HAP-1 (cell line): ENCODE measurements at regions not wholly inside any gene's neighbourhood (a gene's known extent, or its start where the extent isn't known, plus 50 kb on each side); places are given as distances from the start of the nearest gene placed in this dataset.

Experiments used
- DNase-seq, 2 experiments: peaks; one replicate each; pipeline ENCODE4 v3.0.0-alpha.2; 2016 to 2020; ENCODE audit warnings: low spot score in 2 of 2
- H3K27me3 ChIP-seq: fragments of 250-450 bp; sonication (Bioruptor Pico); 2 replicates; pipeline ENCODE4 v1.5.1; 2020; ENCODE audit warnings: low read depth, mild to moderate bottlenecking, moderate library complexity
- H3K36me3 ChIP-seq: fragments of 250-450 bp; sonication (Bioruptor Pico); replicated peaks from 2 replicates; pipeline ENCODE4 v1.5.1; 2020; ENCODE audit warnings: mild to moderate bottlenecking
- H3K4me1 ChIP-seq: fragments of 250-450 bp; sonication (Bioruptor Pico); 2 replicates; pipeline ENCODE4 v1.5.1; 2020; ENCODE audit warnings: mild to moderate bottlenecking
- H3K4me3 ChIP-seq: fragments of 250-450 bp; sonication (Bioruptor Pico); 2 replicates; pipeline ENCODE4 v1.5.1; 2020; ENCODE audit warnings: mild to moderate bottlenecking, moderate library complexity
- H3K9me3 ChIP-seq: fragments of 250-450 bp; sonication (Bioruptor Pico); 2 replicates; pipeline ENCODE4 v1.5.1; 2020; ENCODE audit warnings: mild to moderate bottlenecking, moderate library complexity
- in situ Hi-C: fragments of 300-500 bp; cut with MboI; formaldehyde crosslinking; loops from 3 replicates; pipeline ENCODE4 v1.14.3; 2020; ENCODE audit warnings: low sequenced_read_pairs, inconsistent platforms, mixed read lengths

GRCh38 chr18:54100920-54101470 lies 123.5 kb downstream of the MBD2 start:
- DNase-seq, result no peak
- Histone ChIP-seq H3K9me3 (no peaks in the 10 kb centered on the region), H3K27me3 (no peaks in the 10 kb centered on the region), H3K4me3 (no peak overlapping the region), H3K4me1 (no peaks in the 10 kb centered on the region), H3K36me3 (no peaks in the 10 kb centered on the region)
- in situ Hi-C loops, result no loop called here

DNA sequence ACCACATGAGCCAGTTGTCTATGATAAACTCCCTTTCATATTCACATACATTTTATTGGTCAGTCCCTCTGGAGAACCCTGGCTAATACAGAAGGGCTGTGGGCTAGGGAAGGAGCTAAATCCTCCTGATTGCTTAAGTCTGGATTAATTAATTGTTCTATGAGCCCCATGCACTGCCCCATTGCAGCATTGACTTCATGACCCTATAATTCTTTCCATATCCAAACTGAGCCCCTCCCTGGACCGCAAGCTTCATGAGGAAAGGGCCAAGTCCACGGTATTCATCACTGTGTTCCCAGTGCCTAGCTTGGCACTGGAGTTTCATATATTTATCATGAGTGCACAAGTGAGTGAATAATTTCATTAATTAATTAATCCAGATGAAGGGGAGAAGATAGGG lies 124.0 kb downstream of the MBD2 start:
- H3K27me3 ChIP-seq, result no peaks in the 10 kb centered on the region
- H3K4me1 ChIP-seq, result no peaks in the 10 kb centered on the region
- in situ Hi-C loops, result no loop called here
- H3K9me3 ChIP-seq, result no peaks in the 10 kb centered on the region
- no peak overlapping the region for H3K4me3 ChIP-seq
- no peaks in the 10 kb centered on the region for H3K36me3 ChIP-seq
- DNase-seq, result no peak

DNA sequence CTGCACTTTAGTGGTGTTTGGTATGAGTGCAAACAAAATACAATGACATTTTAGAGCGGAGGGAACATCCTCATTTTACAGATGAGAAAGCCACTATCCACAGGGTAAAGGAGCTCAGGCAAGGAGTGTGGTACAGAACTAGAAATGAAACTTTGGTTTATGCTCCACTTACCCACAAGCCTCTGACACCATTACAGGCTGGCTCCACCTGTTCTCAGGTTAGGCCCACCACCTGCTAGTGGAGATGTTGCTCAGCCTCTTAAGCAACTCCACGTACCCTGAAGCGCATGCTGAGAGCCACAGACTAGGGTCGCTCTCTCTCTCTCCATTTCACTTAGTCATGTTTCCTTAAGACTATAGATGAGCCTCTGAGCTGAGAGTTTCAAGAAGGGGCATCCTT lies 130.0 kb downstream of the MBD2 start:
- no peaks in the 10 kb centered on the region for H3K9me3 ChIP-seq
- DNase-seq, result no peak
- H3K4me3 ChIP-seq, result no peak overlapping the region
- in situ Hi-C loops, result no loop called here
- no peaks in the 10 kb centered on the region for H3K27me3 ChIP-seq
- H3K36me3 ChIP-seq, result no peaks in the 10 kb centered on the region
- H3K4me1 ChIP-seq, result no peaks in the 10 kb centered on the region

DNA sequence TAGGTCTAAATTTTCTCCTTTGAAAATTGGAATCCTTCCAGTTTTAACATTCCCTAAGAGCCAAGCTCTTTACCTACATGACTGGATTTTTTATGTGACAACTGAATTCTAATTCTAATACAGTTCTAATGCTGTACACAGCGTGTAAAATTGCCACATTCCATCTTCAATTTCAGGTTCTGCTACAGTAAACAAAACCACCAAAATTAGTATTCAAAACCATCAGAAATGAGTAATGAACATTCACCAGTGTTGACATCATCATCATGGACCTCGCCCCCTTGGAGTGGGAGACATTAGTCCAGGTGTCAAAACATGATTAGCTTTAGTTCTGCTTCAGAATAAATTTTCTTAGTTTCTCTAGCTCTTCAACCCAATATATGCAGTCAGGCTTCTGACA lies 133.6 kb downstream of the MBD2 start:
- H3K4me1 ChIP-seq, result no peaks in the 10 kb centered on the region
- no peaks in the 10 kb centered on the region for H3K9me3 ChIP-seq
- in situ Hi-C loops, result no loop called here
- no peaks in the 10 kb centered on the region for H3K27me3 ChIP-seq
- DNase-seq, result no peak
- H3K36me3 ChIP-seq, result no peaks in the 10 kb centered on the region
- no peak overlapping the region for H3K4me3 ChIP-seq

DNA sequence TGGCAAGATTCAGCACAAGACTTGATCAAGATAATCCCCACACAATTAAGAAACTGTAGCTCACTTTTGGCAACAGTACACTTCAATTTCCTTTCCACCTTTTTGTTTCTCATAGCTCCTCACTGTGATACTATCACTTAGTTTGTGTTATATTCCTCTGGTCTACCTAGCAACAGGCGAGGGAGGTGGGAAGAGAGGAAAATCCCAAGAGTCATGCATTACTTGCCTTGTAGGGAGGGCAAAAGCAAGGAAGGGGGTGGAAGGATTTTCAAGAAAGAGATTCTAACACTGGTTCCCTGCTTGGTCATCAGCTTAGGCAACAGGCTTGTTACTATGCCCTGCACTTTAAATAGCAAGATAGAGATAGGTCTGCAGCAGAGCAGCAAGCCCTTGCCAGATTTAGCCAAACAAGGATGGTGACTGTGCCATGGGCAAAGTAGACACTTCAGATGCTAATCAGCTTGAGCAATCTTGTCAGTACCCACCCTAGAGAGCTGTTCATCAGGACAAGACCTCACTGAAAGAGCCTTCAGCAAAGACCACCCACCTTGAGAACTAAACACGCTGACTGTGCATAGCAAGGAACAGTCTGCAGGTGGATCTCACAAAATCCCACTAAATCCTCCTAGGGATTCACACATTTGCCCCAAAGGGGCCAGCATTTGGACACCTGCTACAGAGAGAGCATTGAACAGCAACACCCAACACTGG lies 134.6 kb downstream of the MBD2 start:
- no peak overlapping the region for H3K4me3 ChIP-seq
- no peaks in the 10 kb centered on the region for H3K27me3 ChIP-seq
- no peaks in the 10 kb centered on the region for H3K9me3 ChIP-seq
- H3K4me1 ChIP-seq, result no peaks in the 10 kb centered on the region
- no peak for DNase-seq
- in situ Hi-C loops, result no loop called here
- H3K36me3 ChIP-seq, result no peaks in the 10 kb centered on the region

DNA sequence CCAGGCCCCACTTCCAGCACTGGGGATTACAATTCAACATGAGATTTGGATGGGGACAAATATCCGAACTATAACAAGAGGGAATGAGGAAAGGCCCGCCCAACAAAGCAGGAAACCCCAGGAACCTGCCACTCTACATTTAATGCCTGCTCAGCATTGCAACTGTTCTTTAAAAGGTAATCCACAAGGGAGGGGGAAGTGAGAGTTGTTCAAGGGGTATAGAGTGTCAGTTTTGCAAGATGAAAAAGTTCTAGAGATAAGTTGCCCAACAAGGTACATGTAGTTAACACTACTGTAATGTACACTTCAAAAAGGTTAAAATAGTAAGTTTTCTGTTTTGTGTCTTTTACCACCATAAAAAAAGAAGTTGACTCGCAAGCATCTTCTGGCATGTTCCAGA lies 137.6 kb downstream of the MBD2 start:
- in situ Hi-C loops, result no loop called here
- Histone ChIP-seq H3K27me3 (no peaks in the 10 kb centered on the region), H3K4me3 (no peak overlapping the region), H3K36me3 (no peaks in the 10 kb centered on the region), H3K9me3 (peaks cover 3% of the 10 kb centered on the region; the same call in 1 of the 2 replicates), H3K4me1 (no peaks in the 10 kb centered on the region)
- no peak for DNase-seq

DNA sequence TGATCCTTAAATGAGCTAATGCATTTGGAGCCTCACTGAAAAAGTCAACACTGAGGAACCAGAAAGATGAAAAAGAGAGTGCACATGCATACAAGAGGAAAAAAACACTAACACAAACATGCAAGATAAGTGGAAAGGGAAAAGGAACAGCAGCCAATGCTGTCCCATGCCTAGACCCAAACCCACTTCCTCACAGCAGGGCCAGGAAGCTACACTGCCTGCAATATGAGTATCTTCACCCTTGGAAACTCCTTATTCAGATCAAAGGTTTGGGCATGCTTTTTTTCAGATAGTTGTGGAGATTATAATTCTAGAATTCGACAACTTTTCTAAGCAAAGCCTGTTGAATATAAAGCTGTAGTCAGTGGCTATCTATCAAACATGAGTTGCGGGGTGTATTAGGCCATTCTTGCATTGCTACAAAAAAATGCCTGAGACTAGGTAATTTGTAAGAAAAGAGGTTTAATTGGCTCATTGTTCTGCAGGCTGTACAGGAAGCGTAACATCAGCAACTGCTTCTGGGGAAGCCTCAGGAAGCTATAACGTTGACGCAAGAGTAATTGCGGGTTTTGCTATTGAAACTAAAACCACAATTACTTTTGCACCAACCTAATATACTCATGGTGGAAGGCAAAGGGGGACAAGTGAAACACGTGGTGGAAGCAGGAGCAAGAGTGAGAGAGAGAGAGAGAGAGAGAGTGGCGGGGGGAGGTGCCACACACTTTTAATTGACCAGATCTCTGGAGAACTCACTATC lies 138.2 kb downstream of the MBD2 start:
- Histone ChIP-seq H3K36me3 (no peaks in the 10 kb centered on the region), H3K4me3 (no peak overlapping the region), H3K9me3 (peaks cover 3% of the 10 kb centered on the region; the same call in 1 of the 2 replicates), H3K27me3 (no peaks in the 10 kb centered on the region), H3K4me1 (no peaks in the 10 kb centered on the region)
- DNase-seq, result no peak
- in situ Hi-C loops, result no loop called here

GRCh38 chr18:54080858-54081257 lies 143.6 kb downstream of the MBD2 start:
- Histone ChIP-seq H3K9me3 (peaks cover 3% of the 10 kb centered on the region; the same call in 1 of the 2 replicates), H3K4me3 (no peak overlapping the region), H3K4me1 (no peaks in the 10 kb centered on the region), H3K36me3 (no peaks in the 10 kb centered on the region), H3K27me3 (no peaks in the 10 kb centered on the region)
- DNase-seq, result no peak
- in situ Hi-C loops, result no loop called here

- H3K9me3 ChIP-seq, result no peaks in the 10 kb centered on the region
- H3K4me1 ChIP-seq, result no peaks in the 10 kb centered on the region
- H3K4me3 ChIP-seq, result no peak overlapping the region
- no peaks in the 10 kb centered on the region; the same call in none of the 2 replicates for H3K27me3 ChIP-seq
- DNase-seq, result no peak
- H3K36me3 ChIP-seq, result no peaks in the 10 kb centered on the region
- in situ Hi-C loops, result no loop called here
Observed at GRCh38 chr18:54076166-54076565, 148.3 kb downstream of the MBD2 start.

GRCh38 chr18:54075689-54076088 lies 148.8 kb downstream of the MBD2 start:
- no peak for DNase-seq
- in situ Hi-C loops, result no loop called here
- H3K9me3 ChIP-seq, result no peaks in the 10 kb centered on the region
- no peaks in the 10 kb centered on the region; the same call in none of the 2 replicates for H3K27me3 ChIP-seq
- H3K36me3 ChIP-seq, result no peaks in the 10 kb centered on the region
- H3K4me1 ChIP-seq, result no peaks in the 10 kb centered on the region
- no peak overlapping the region for H3K4me3 ChIP-seq

DNA sequence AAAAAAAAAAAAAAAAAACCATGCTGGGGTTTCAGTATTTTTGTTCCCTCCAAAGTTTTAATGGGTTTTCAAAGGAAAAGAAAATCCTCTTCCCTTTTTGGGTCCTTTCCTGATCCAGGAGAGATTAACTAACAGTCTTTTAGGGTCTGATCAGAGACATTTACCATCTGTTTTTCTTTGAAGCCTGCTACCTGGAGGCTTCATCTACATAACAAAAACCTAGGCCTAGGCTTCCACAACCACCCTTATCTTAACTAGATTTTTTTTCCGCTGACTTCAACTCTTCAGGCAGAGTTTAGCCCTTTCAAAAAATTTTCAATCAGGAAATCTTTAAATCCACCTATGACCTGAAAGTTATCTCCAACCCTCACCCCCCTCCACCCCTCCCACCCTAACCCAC lies 154.7 kb downstream of the MBD2 start:
- Histone ChIP-seq H3K4me1 (no peaks in the 10 kb centered on the region), H3K36me3 (no peaks in the 10 kb centered on the region), H3K4me3 (no peak overlapping the region), H3K9me3 (no peaks in the 10 kb centered on the region), H3K27me3 (no peaks in the 10 kb centered on the region; the same call in none of the 2 replicates)
- in situ Hi-C loops, result no loop called here
- no peak for DNase-seq

DNA sequence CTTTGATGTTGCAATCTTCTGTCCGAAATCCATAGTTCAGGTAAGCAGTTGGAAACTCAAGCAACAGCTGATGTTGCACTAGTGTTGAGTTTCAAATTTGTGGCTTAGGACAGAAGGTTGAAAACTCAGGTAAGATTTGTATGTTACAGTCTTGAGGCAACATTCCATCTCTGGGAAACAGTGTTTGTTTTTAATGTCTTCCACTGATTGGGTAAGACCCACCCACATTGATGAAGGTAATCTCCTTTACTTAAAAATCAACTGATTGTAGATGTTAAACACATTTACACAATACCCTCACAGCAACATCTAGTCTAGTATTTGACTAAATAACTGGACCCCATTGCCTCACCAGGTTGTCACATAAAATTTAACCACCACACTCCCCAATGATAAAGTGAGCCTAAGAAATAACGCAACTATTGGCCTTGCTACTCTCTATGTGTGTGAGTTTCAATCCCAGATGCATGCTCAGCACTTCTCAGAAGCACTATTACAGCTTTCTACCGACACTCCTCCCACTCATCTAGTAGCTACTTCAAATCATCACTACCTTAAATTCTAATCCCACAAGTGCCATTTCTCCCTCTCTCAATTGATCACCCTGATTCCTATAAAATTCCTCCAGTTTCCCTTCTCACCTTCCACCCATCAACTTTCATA lies 164.0 kb downstream of the MBD2 start:
- in situ Hi-C loops, result no loop called here
- no peaks in the 10 kb centered on the region for H3K36me3 ChIP-seq
- no peak overlapping the region for H3K4me3 ChIP-seq

GRCh38 chr18:54052732-54053429 lies 171.6 kb downstream of the MBD2 start:
- in situ Hi-C loops, result no loop called here
- no peaks in the 10 kb centered on the region; the same call in 1 of the 2 replicates for H3K27me3 ChIP-seq
- no peaks in the 10 kb centered on the region for H3K4me1 ChIP-seq
- H3K36me3 ChIP-seq, result no peaks in the 10 kb centered on the region
- no peak overlapping the region for H3K4me3 ChIP-seq
- no peak for DNase-seq
- H3K9me3 ChIP-seq, result no peaks in the 10 kb centered on the region

More for the DNA sequence above, 164.0 kb downstream of the MBD2 start:
- DNase-seq, result no peak
- Histone ChIP-seq H3K9me3 (no peaks in the 10 kb centered on the region), H3K27me3 (no peaks in the 10 kb centered on the region), H3K4me1 (no peaks in the 10 kb centered on the region)
